Activated CD8-positive, alpha-beta memory T cell treated with anti-CD3 and anti-CD28 coated beads for 1 hour (primary cell): ENCODE measurements at regions not wholly inside any gene's neighbourhood (a gene's known extent, or its start where the extent isn't known, plus 50 kb on each side); places are given as distances from the start of the nearest gene placed in this dataset.

Experiments used
- DNase-seq, 2 donors: peaks; one replicate each; pipeline ENCODE4 v3.0.0-alpha.2; 2020; ENCODE audit warnings: low read depth in 1 of 2; ENCODE audit errors: extremely low read depth in 1 of 2

DNA sequence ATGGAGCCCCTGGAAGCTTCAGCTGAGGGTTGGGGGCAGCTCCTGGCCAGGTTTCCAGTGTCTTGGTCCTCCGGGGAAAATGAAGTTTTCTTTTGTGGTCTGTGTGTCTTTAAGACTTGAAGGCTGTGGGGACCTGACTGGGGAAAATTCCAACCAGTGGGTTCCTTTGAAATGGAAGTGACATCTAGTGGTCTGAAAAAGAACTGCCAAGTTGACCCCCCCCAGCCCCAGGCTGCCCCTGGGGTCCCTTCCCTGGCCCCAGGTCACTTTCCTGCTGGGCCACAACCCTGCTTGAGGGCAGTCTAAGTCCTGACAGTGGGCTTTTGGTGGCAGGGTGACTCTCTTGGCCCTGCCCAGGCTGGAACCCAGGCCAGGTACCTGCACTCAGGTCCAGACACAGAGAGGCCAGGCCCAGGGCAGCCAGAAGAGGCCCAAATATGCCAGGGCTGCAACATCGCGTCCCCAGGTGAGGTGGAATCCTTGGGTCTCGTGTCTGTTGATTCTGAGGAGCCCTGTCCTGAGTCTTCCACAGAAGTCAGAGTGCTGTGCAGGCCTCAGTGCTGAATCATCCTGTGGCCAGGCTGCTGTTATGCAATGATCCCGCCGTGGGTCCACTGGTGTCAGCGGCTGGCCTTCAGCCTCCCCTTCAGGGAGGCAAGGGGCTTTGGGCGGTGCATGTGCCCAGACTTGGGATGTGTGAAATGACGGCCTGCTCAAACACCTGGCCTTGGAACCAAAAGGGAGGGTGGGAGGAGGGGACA, 68.4 kb downstream of the VEGFA start:
- DNase-seq: no peak

DNA sequence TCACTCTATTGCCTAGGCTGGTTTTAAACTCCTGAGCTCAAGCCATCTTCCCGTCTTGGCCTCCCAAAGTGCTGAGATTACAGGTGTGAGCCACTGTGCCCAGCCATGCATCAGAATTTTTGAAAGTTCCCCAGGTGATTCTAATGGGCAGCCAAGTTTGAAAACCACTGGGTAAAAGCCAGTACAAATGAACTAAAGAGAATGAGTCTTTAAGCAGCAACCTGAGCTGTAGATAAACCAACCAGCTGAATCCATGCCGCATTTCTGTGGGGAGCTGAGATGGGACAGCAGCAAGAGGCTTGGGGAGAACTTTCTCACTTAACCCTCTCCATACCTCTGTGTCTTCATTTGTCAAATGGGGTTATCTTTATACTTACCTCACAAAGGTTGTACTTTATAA, 67.5 kb downstream of the VEGFA start:
- no peak for DNase-seq

DNA sequence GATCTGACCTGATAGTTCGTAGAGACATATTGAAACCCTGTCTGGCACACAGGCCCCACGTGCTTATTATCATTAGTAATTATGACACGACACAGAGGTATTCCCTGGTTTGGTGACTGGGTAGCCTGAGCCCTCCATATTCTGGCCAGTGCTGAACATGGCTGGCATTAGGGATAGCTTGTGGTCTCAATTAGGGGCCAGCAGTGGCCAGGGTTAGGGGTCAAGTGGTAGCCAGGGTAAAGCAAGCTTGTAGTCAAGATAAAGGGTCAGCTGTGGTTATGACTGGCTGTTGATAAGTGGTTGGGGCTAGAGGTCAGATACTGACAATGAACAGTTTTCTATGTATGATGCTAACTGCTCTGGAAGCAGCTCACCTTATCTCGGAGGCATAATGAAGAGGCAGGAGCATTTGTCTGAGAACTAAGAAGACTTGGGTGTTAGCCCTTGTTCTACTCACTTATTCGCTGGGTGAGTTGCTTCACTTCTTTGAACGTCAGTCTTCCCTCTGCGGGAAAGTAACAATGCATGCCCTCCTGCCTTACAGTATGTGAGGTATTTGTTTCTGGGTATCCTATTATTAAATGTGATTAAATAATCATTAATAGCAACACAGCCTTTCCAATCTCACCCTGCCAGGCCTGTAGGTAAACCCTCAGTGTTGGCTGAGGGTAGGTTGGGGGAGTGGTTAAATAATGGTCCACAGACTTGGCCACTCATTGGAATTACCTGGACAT, 66.7 kb downstream of the VEGFA start:
- no peak for DNase-seq
